ENCODE measurements at regions not wholly inside any gene's neighbourhood (a gene's known extent, or its start where the extent isn't known, plus 50 kb on each side); places are given as distances from the start of the nearest gene placed in this dataset.
A peak's percentile ranks its signal among the peaks of the same experiment; 100 is the strongest.

DNA sequence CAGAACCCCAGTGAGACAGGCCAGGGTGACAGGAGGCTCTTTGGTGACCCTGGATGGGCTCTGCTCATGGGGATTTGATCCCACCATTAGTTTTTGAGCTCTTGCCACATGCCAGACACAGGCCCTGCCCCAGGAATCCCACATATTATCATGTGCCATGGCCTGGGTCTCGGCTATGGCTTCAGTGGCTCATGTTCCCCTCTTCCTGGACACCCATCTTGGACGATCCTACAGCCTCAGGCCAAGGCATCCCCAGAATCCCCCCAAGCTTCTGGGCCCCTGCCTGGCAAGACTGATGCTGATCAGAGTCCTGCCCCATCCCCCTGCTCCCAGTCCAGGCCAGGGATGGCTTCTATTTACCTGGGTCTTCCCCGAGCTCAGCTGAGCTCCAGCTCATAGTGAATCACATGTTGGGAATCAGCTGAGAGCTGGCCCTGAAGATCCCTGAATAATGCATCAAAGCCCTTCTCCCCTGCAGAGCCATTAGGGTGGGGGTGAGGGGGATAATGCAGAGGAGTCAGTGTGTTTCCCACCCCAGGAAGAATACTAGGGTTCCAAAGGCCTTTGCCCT, 50.9 kb upstream of the CHRNB4 start:
- Histone ChIP-seq H3K4me2 (peak overlapping the region; percentile 6 to 79 (median 66); a peak in 21 of 22 replicates), H3K27ac (peak overlapping the region in 5 of 11 experiments; percentile 8 to 50 (median 14); a peak in 7 of 22 replicates), H3K9ac (0 out of 22 replicates have a peak overlapping the region, but pooled peaks of 1 of the 11 experiments have one; percentile 37), H3K27me3 (no peaks in the 10 kb centered on the region), H3K36me3 (no peaks in the 10 kb centered on the region), H3K9me3 (replicated peaks in 1 of 11) (no peaks in the 10 kb centered on the region), H4K20me1 (no peaks in the 10 kb centered on the region), H3K4me3 (no peak overlapping the region), H3K4me1 (peaks cover 8 to 32% (median 21%) of the 10 kb centered on the region in 10 experiments; a peak in 19 of 20 replicates)
- no peak for TF ChIP-seq Cebpa-rat (IDR thresholded peaks at IDR 0.05)

DNA sequence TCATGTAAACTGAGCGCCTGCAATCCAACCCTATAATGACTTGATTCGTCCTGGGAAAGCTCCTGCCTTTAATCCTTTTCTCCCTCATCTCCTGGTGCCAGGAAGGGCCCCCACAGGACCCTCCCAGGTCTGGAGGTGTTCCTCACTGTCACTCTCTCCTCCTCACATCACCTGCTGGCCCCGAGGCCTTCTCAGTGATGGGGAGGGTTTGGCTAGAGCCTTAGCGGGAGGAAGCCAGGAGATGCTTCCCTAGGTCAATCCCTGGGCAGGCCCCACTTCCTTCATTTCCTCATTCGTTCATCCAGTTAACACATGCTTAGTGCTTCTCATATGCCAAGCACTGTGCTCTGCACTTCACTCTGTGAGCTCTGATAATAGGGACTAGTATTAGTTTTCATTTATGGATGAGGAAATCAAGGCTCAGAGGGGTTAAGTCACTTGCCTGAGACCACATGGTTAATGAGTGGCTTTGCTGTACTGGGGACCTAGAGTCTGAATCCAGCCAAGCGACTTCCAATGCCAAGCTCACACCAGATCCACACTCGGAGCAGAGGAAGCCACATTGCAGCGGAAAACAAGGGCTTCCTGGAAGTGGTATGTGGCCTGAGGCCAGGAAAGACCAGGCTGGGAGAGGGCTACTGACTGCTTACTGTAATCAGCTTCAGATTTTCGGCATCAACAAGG, 50.3 kb upstream of the CHRNB4 start:
- Histone ChIP-seq H3K27me3 (no peaks in the 10 kb centered on the region), H3K4me3 (no peak overlapping the region), H4K20me1 (no peaks in the 10 kb centered on the region), H3K4me1 (peaks cover 8 to 35% (median 25%) of the 10 kb centered on the region in 10 experiments; a peak in 19 of 20 replicates), H3K9ac (0 out of 22 replicates have a peak overlapping the region, but pooled peaks of 1 of the 11 experiments have one; percentile 37), H3K36me3 (no peaks in the 10 kb centered on the region), H3K27ac (peak overlapping the region in 5 of 11 experiments; percentile 8 to 50 (median 14); a peak in 6 of 22 replicates), H3K9me3 (replicated peaks in 1 of 11) (no peaks in the 10 kb centered on the region), H3K4me2 (peak overlapping the region; percentile 6 to 79 (median 66); a peak in 21 of 22 replicates)
- no peak for TF ChIP-seq Cebpa-rat (IDR thresholded peaks at IDR 0.05)
